Lower leg skin (tissue), 3 donors: ENCODE measurements at regions not wholly inside any gene's neighbourhood (a gene's known extent, or its start where the extent isn't known, plus 50 kb on each side); places are given as distances from the start of the nearest gene placed in this dataset.

Source experiments
- CTCF ChIP-seq, 3 donors: fragments of 450-650 bp; IDR thresholded peaks; one replicate each; pipeline ENCODE4 v1.5.1; 2016; ENCODE audit warnings: antibody characterized with exemption in 3 of 3, mild to moderate bottlenecking in 3 of 3, moderate library complexity in 2 of 3
- POLR2A ChIP-seq, 2 donors: fragments of 450-650 bp; IDR thresholded peaks; one replicate each; pipeline ENCODE4 v1.6.1; 2016 to 2017; ENCODE audit warnings: antibody characterized with exemption in 2 of 2, mild to moderate bottlenecking in 1 of 2, moderate library complexity in 1 of 2

GRCh38 chr3:153431076-153431475 lies 269.1 kb downstream of the RAP2B start:
- TF ChIP-seq POLR2A (IDR thresholded peaks at IDR 0.05) = no peak
- TF ChIP-seq CTCF (IDR thresholded peaks at IDR 0.05) = no peak
